ENCODE measurements at regions not wholly inside any gene's neighbourhood (a gene's known extent, or its start where the extent isn't known, plus 50 kb on each side); places are given as distances from the start of the nearest gene placed in this dataset.

DNA sequence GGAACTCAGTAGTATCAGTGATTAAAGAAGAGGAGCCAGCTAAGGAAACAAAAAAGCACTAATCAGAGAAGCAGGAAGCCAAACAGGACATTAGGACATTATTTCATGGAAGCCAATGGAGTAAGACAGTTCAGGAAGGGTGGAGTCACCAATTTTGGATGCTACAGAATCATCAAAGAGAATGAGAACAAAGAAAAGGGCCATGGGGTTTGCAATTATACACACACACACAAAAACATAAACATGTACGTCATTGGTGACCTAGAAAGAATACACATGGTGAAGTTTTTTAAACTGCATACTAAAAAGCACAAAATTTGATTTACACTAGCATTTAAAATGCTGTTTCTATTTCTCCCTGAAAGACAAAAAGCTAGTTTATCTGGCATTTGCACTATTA lies 96.8 kb upstream of the MRPS30 start:
- TF ChIP-seq, protein P1, sequence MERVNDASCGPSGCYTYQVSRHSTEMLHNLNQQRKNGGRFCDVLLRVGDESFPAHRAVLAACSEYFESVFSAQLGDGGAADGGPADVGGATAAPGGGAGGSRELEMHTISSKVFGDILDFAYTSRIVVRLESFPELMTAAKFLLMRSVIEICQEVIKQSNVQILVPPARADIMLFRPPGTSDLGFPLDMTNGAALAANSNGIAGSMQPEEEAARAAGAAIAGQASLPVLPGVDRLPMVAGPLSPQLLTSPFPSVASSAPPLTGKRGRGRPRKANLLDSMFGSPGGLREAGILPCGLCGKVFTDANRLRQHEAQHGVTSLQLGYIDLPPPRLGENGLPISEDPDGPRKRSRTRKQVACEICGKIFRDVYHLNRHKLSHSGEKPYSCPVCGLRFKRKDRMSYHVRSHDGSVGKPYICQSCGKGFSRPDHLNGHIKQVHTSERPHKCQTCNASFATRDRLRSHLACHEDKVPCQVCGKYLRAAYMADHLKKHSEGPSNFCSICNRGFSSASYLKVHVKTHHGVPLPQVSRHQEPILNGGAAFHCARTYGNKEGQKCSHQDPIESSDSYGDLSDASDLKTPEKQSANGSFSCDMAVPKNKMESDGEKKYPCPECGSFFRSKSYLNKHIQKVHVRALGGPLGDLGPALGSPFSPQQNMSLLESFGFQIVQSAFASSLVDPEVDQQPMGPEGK (CRISPR knock-in tag; IDR thresholded peaks at IDR 0.05; ENCODE audit: borderline replicate concordance), result no peak
- TF ChIP-seq ZNF8 (CRISPR knock-in tag; IDR thresholded peaks at IDR 0.05) (no peak), ZNF565 (CRISPR knock-in tag; conservative IDR thresholded peaks at IDR 0.05; ENCODE audit: low read depth) (no peak), ZFP30 (CRISPR knock-in tag; IDR thresholded peaks at IDR 0.05) (no peak), ZC3H10 (CRISPR knock-in tag; IDR thresholded peaks at IDR 0.05) (no peak), CSDC2 (CRISPR knock-in tag; IDR thresholded peaks at IDR 0.05) (no peak)
